ENCODE measurements at regions not wholly inside any gene's neighbourhood (a gene's known extent, or its start where the extent isn't known, plus 50 kb on each side); places are given as distances from the start of the nearest gene placed in this dataset.

DNA sequence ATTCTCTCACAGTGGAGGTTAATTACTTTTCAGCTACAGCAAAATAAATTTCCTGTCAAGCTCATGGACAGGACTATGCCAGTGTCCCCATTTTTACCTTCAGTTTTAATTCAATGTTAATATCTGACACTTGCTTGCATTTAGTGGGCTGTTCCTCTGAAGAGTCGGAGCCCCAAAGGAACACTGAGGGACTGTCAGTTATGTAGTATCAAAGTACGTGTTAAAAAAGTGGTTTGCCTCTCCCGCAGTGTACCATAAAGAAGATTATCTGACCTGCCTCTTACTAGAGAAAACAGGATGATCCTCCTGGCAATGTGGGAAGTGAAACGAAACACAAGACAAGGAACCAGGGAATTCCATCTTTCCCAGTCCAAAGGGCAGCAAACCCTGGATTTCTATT, 1010.9 kb upstream of the PHF14 start:
- Histone ChIP-seq H3K9me3 (ENCODE audit: control insufficient read depth, low read depth, low read length) (no peaks in the 10 kb centered on the region), H2BK20ac (ENCODE audit: low read depth, low read length, poor library complexity, severe bottlenecking) (no peak overlapping the region), H4K5ac (ENCODE audit: insufficient read length, low read depth, low read length) (no peak overlapping the region), H2BK15ac (ENCODE audit: low read depth, low read length) (no peak overlapping the region), H3K9ac (ENCODE audit: extremely low read depth, insufficient read length, low read length) (no peak overlapping the region), H3K56ac (ENCODE audit: insufficient read length, low read depth, low read length) (no peak overlapping the region), H2BK5ac (ENCODE audit: insufficient read length, low read length) (no peak overlapping the region), H3K23me2 (ENCODE audit: insufficient read length, low read depth, low read length, poor library complexity, severe bottlenecking) (no peaks in the 10 kb centered on the region), H3K79me1 (ENCODE audit: insufficient read depth, low read depth, low read length, poor library complexity, severe bottlenecking) (no peaks in the 10 kb centered on the region), H4K8ac (replicated peaks; ENCODE audit: insufficient read length, low read depth, low read length) (no peak overlapping the region), H3K4me2 (ENCODE audit: insufficient read depth, insufficient read length, low read length) (no peak overlapping the region), H3K4me1 (ENCODE audit: insufficient read depth, low read length) (peaks cover 2% of the 10 kb centered on the region; the same call in 1 of the 2 replicates), H3K23ac (ENCODE audit: insufficient read length, low read depth, low read length) (no peak overlapping the region), H3T11ph (ENCODE audit: low read length) (no peak overlapping the region), H4K91ac (ENCODE audit: insufficient read length, low read depth, low read length) (no peak overlapping the region), H3K4ac (ENCODE audit: low read depth, low read length) (no peak overlapping the region), H2AK5ac (ENCODE audit: insufficient read length, low read length) (no peak overlapping the region), H3K27ac (ENCODE audit: insufficient read length, low read depth, low read length) (no peak overlapping the region), H2AFZ (ENCODE audit: low read length) (no peak overlapping the region), H3K79me2 (ENCODE audit: insufficient read depth, low read length) (no peaks in the 10 kb centered on the region), H3K18ac (ENCODE audit: insufficient read length, low read depth, low read length) (no peak overlapping the region), H3K27me3 (ENCODE audit: insufficient read depth, low read length) (no peaks in the 10 kb centered on the region), H2BK120ac (ENCODE audit: low read depth, low read length, poor library complexity, severe bottlenecking) (no peak overlapping the region), H3K14ac (ENCODE audit: insufficient read depth, low read length) (no peak overlapping the region), H2BK12ac (ENCODE audit: insufficient read length, low read depth, low read length) (no peak overlapping the region), H4K20me1 (ENCODE audit: control insufficient read depth, insufficient read depth, insufficient read length) (no peaks in the 10 kb centered on the region)
- Mint-ChIP-seq H3K9me3 (no peaks in the 10 kb centered on the region), H3K36me3 (ENCODE audit: insufficient read depth in 1 of 3, low read depth in 3 of 3) (no peaks in the 10 kb centered on the region), H3K27me3 (ENCODE audit: low read depth) (no peaks in the 10 kb centered on the region), H3K27ac (no peak overlapping the region), H3K4me1 (peaks cover 16 to 25% of the 10 kb centered on the region in 2 experiments), H3K4me3 (no peak overlapping the region)
- DNase-seq: no peak
- no peak for TF ChIP-seq CTCF (conservative IDR thresholded peaks at IDR 0.05)
- no CpG with 5 or more reads among the region's 4 CpGs for WGBS (ENCODE audit: extremely low coverage, insufficient read length, low lambda C conversion rate)

Data from H9 (cell line).